ENCODE measurements at regions not wholly inside any gene's neighbourhood (a gene's known extent, or its start where the extent isn't known, plus 50 kb on each side); places are given as distances from the start of the nearest gene placed in this dataset.

DNA sequence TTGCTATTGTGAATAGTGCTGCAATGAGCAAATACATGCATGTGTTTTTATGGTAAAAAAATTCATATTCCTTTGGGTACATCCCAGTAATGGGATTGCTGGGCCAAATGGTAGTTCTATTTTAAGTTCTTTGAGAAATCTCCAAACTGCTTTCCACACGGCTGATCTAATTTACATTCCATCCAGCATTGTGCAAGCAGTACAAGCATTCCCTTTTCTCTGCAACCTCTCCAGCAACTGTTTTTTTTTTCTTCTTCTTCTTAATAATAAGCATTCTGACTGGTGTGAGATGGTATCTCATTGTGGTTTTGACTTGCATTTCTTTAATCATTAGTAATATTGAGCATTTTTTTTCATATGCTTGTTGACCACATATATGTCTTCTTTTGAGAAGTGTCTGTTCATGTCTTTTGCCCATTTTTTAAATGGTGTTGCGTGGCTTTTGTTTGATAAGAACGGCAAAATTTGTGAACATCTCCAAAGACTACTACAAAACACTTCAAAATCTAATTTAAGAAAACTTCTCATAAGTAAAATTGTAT is 136.1 kb upstream of the MYO3A start:
- Histone ChIP-seq H3K4me1 (ENCODE audit: control insufficient read depth in 1 of 2, insufficient read depth in 2 of 2, low read length in 2 of 2) (no peaks in the 10 kb centered on the region), H2AFZ (ENCODE audit: insufficient read depth, low read depth, low read length, poor library complexity, severe bottlenecking) (no peak overlapping the region), H3K79me2 (ENCODE audit: insufficient read depth, low read length) (no peaks in the 10 kb centered on the region), H3K4me3 (replicated peaks in 1 of 3; ENCODE audit: low read depth in 2 of 3, low read length in 3 of 3) (no peak overlapping the region), H3K9ac (ENCODE audit: insufficient read depth, low read length, poor library complexity, severe bottlenecking) (no peak overlapping the region), H4K20me1 (ENCODE audit: insufficient read depth, low read length) (no peaks in the 10 kb centered on the region), H3K27ac (ENCODE audit: low read depth in 1 of 2, low read length in 2 of 2) (no peak overlapping the region), H3K9me3 (replicated peaks in 1 of 2; ENCODE audit: control insufficient read depth in 1 of 2, insufficient read depth in 1 of 2, low read length in 2 of 2) (no peaks in the 10 kb centered on the region), H3K27me3 (ENCODE audit: control insufficient read depth in 2 of 2, insufficient read depth in 2 of 2, low read length in 2 of 2) (no peaks in the 10 kb centered on the region), H3K4me2 (replicated peaks; ENCODE audit: extremely low read depth, low read length, poor library complexity, severe bottlenecking) (no peak overlapping the region), H3K36me3 (replicated peaks in 1 of 2; ENCODE audit: control insufficient read depth in 1 of 2, insufficient read depth in 2 of 2, low read length in 2 of 2) (no peaks in the 10 kb centered on the region)
- TF ChIP-seq, protein P1, sequence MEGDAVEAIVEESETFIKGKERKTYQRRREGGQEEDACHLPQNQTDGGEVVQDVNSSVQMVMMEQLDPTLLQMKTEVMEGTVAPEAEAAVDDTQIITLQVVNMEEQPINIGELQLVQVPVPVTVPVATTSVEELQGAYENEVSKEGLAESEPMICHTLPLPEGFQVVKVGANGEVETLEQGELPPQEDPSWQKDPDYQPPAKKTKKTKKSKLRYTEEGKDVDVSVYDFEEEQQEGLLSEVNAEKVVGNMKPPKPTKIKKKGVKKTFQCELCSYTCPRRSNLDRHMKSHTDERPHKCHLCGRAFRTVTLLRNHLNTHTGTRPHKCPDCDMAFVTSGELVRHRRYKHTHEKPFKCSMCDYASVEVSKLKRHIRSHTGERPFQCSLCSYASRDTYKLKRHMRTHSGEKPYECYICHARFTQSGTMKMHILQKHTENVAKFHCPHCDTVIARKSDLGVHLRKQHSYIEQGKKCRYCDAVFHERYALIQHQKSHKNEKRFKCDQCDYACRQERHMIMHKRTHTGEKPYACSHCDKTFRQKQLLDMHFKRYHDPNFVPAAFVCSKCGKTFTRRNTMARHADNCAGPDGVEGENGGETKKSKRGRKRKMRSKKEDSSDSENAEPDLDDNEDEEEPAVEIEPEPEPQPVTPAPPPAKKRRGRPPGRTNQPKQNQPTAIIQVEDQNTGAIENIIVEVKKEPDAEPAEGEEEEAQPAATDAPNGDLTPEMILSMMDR (IDR thresholded peaks at IDR 0.05) = no peak
- no peaks in the 10 kb centered on the region for H3K36me3 Mint-ChIP-seq
- WGBS (ENCODE audit: insufficient coverage) = no CpG with 5 or more reads among the region's 3 CpGs
- no peak for DNase-seq
- H3K27me3 Mint-ChIP-seq (ENCODE audit: low read depth in 3 of 3) = peaks cover 0 to 3% (median 2%) of the 10 kb centered on the region in 3 donors
- no peaks in the 10 kb centered on the region for H3K4me1 Mint-ChIP-seq
- H3K4me3 Mint-ChIP-seq = no peak overlapping the region
- intact Hi-C loops (cut with micrococcal nuclease) = no loop called here
- H3K27ac Mint-ChIP-seq = no peak overlapping the region
- peaks cover 0 to 4% (median 2%) of the 10 kb centered on the region in 7 donors for H3K9me3 Mint-ChIP-seq

DNA sequence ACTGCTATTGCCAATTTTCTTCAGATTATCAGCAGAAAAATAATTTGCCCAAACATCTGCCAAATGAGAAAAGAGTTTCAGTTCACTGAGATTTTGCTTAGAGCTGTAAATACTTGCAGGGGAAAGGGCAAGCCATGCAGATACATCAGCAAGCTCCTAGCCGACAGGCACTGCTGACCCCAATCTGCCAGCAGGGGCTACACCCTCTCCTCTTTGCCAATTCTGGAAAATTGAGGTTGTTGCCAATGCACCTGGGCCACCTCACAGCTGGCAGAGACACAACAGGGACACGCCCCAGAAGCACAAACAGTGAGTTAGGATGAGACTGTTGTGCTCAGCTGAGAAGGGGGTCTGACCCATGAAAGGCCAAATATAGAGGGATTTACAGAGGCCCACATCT is 129.5 kb upstream of the MYO3A start:
- Mint-ChIP-seq H3K36me3 (no peaks in the 10 kb centered on the region), H3K27ac (no peak overlapping the region), H3K4me3 (no peak overlapping the region), H3K9me3 (peaks cover 0 to 5% (median 0%) of the 10 kb centered on the region in 7 donors), H3K4me1 (no peaks in the 10 kb centered on the region), H3K27me3 (ENCODE audit: low read depth in 3 of 3) (peaks cover 0 to 2% (median 0%) of the 10 kb centered on the region in 3 donors)
- Histone ChIP-seq H3K79me2 (ENCODE audit: insufficient read depth, low read length) (no peaks in the 10 kb centered on the region), H3K4me2 (replicated peaks; ENCODE audit: extremely low read depth, low read length, poor library complexity, severe bottlenecking) (no peak overlapping the region), H2AFZ (ENCODE audit: insufficient read depth, low read depth, low read length, poor library complexity, severe bottlenecking) (no peak overlapping the region), H3K36me3 (replicated peaks in 1 of 2; ENCODE audit: control insufficient read depth in 1 of 2, insufficient read depth in 2 of 2, low read length in 2 of 2) (no peaks in the 10 kb centered on the region), H3K4me3 (replicated peaks in 1 of 3; ENCODE audit: low read depth in 2 of 3, low read length in 3 of 3) (no peak overlapping the region), H3K27me3 (ENCODE audit: control insufficient read depth in 2 of 2, insufficient read depth in 2 of 2, low read length in 2 of 2) (no peaks in the 10 kb centered on the region), H3K9me3 (replicated peaks in 1 of 2; ENCODE audit: control insufficient read depth in 1 of 2, insufficient read depth in 1 of 2, low read length in 2 of 2) (no peaks in the 10 kb centered on the region), H3K9ac (ENCODE audit: insufficient read depth, low read length, poor library complexity, severe bottlenecking) (no peak overlapping the region), H4K20me1 (ENCODE audit: insufficient read depth, low read length) (no peaks in the 10 kb centered on the region), H3K27ac (ENCODE audit: low read depth in 1 of 2, low read length in 2 of 2) (no peak overlapping the region), H3K4me1 (ENCODE audit: control insufficient read depth in 1 of 2, insufficient read depth in 2 of 2, low read length in 2 of 2) (no peaks in the 10 kb centered on the region)
- WGBS (ENCODE audit: insufficient coverage) = 78% methylated on average over 1 of the region's 2 CpGs
- intact Hi-C loops (cut with micrococcal nuclease) = no loop called here
- DNase-seq = no peak
- TF ChIP-seq, protein P1 (IDR thresholded peaks at IDR 0.05) = no peak
